ENCODE measurements at regions not wholly inside any gene's neighbourhood (a gene's known extent, or its start where the extent isn't known, plus 50 kb on each side); places are given as distances from the start of the nearest gene placed in this dataset.

DNA sequence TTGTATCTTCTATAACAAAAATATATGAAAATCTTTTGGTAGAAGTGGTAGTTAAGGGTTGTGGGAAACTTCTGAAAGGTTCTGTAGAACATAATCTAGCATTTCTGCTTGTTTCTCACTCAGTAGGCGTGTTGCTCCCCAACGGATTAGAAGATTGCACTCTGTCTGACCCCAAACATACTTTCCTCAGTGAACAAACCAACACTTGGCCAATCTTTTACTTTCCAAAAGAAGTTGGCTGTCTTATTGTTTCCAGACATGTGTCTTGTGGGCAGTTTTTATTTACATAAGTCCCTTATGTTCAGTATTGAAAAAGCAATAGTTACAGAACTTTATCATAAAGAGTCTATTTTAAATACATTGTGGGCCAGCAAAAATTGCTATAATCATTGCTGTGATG, 312.8 kb upstream of the EPHA5 start:
- intact Hi-C loops (cut with DNase I), result no loop called here
- no peak overlapping the region for H3K4me3 ChIP-seq
- no peak for ATAC-seq
- no peaks in the 10 kb centered on the region for H3K9me3 ChIP-seq
- whole genome bisulfite sequencing, 2 donors, result 53 to 66% methylated on average over 2 of the region's 2 CpGs
- H3K36me3 ChIP-seq (replicated peaks in 1 of 2; ENCODE audit: insufficient read depth in 1 of 2, low read depth in 2 of 2), result no peaks in the 10 kb centered on the region
- no peak for DNase-seq
- no peak for TF ChIP-seq POLR2A (IDR thresholded peaks at IDR 0.05)
- TF ChIP-seq, protein P1, sequence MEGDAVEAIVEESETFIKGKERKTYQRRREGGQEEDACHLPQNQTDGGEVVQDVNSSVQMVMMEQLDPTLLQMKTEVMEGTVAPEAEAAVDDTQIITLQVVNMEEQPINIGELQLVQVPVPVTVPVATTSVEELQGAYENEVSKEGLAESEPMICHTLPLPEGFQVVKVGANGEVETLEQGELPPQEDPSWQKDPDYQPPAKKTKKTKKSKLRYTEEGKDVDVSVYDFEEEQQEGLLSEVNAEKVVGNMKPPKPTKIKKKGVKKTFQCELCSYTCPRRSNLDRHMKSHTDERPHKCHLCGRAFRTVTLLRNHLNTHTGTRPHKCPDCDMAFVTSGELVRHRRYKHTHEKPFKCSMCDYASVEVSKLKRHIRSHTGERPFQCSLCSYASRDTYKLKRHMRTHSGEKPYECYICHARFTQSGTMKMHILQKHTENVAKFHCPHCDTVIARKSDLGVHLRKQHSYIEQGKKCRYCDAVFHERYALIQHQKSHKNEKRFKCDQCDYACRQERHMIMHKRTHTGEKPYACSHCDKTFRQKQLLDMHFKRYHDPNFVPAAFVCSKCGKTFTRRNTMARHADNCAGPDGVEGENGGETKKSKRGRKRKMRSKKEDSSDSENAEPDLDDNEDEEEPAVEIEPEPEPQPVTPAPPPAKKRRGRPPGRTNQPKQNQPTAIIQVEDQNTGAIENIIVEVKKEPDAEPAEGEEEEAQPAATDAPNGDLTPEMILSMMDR (IDR thresholded peaks at IDR 0.05), result no peak
- no peaks in the 10 kb centered on the region for H3K27me3 ChIP-seq
- no peaks in the 10 kb centered on the region for H3K4me1 ChIP-seq
- no peak overlapping the region for H3K27ac ChIP-seq

DNA sequence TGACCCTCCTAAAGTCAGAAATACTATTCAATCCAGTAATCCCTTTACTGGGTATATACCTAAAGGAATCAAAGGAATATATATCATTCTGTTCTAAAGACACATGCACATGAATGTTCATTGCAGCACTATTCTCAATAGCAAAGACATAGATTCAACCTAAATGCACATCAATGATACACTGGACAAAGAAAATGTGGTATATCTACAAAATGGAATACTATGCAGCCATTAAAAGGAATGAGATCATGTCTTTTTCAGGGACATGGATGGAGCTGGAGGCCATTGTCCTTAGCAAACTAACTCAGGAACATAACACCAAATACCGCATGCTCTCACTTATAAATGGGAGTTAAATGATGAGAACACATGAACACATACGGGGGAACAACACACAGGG, 306.0 kb upstream of the EPHA5 start:
- no peak for ATAC-seq
- no peak overlapping the region for H3K4me3 ChIP-seq
- no peaks in the 10 kb centered on the region for H3K36me3 ChIP-seq (replicated peaks in 1 of 2; ENCODE audit: insufficient read depth in 1 of 2, low read depth in 2 of 2)
- intact Hi-C loops (cut with DNase I), result no loop called here
- H3K4me1 ChIP-seq, result no peaks in the 10 kb centered on the region
- no peak overlapping the region for H3K27ac ChIP-seq
- H3K9me3 ChIP-seq, result no peaks in the 10 kb centered on the region
- DNase-seq, result no peak
- H3K27me3 ChIP-seq, result no peaks in the 10 kb centered on the region
- 68% methylated on average over 2 of the region's 2 CpGs for WGBS, 2 donors
- TF ChIP-seq, protein P1 (IDR thresholded peaks at IDR 0.05), result no peak

DNA sequence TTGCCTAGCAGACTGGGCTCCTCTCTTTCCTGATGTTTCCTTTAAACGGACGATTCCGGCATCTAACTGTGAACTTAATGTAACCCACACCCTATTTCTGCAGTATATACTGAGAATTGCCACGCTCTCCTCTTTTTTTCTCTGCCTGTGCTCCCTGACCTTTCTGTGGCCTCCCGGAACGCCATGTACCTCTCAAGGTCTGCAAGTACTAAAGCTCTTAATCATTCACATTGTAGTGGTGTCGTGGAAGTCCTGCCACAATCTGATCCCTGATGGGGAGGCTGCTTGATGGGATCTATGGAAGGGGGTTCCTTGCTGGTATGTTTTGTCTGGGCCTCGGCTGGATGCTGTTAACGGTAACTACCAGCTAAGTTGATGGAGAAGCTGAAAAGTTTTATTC, 302.9 kb upstream of the EPHA5 start:
- H3K4me1 ChIP-seq, result no peaks in the 10 kb centered on the region
- no peaks in the 10 kb centered on the region for H3K36me3 ChIP-seq (replicated peaks in 1 of 2; ENCODE audit: insufficient read depth in 1 of 2, low read depth in 2 of 2)
- H3K9me3 ChIP-seq, result no peaks in the 10 kb centered on the region
- DNase-seq (no peak), ATAC-seq (no peak)
- no peaks in the 10 kb centered on the region for H3K27me3 ChIP-seq
- WGBS, 2 donors, result 48 to 57% methylated on average over 9 of the region's 9 CpGs
- no peak overlapping the region for H3K4me3 ChIP-seq
- H3K27ac ChIP-seq, result no peak overlapping the region
- no peak for TF ChIP-seq POLR2A (IDR thresholded peaks at IDR 0.05)
- TF ChIP-seq, protein P1 (IDR thresholded peaks at IDR 0.05), result no peak
- intact Hi-C loops (cut with DNase I), result no loop called here

DNA sequence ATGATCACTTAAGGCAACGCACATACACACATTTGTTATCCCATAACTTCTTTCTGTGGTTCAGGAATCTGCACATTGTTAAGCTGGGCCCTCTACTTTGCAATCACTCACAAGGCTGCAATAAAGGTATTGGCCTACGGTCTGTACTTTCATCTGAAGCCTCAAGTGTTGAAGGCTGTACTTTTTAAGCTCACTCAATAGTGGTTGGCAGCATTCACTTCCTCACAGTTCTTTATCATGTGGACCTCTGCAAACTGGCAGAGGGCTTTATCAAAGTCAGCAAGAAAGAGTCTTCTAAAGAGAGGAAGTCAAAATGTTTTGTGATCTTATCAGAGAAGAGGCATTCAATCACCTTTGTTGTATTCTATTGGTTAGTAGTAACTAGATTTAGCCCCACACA, 301.4 kb upstream of the EPHA5 start:
- ATAC-seq, result no peak

More for the DNA sequence above, 301.4 kb upstream of the EPHA5 start:
- Histone ChIP-seq H3K4me1 (no peaks in the 10 kb centered on the region), H3K4me3 (no peak overlapping the region), H3K9me3 (no peaks in the 10 kb centered on the region), H3K36me3 (replicated peaks in 1 of 2; ENCODE audit: insufficient read depth in 1 of 2, low read depth in 2 of 2) (no peaks in the 10 kb centered on the region), H3K27ac (no peak overlapping the region), H3K27me3 (no peaks in the 10 kb centered on the region)
- no peak for TF ChIP-seq POLR2A (IDR thresholded peaks at IDR 0.05)
- TF ChIP-seq, protein P1 (IDR thresholded peaks at IDR 0.05), result no peak
- DNase-seq, result no peak
- intact Hi-C loops (cut with DNase I), result no loop called here
- WGBS, 2 donors, result 39 to 55% methylated on average over 2 of the region's 2 CpGs
